Nephron (organoid): ENCODE measurements at regions not wholly inside any gene's neighbourhood (a gene's known extent, or its start where the extent isn't known, plus 50 kb on each side); places are given as distances from the start of the nearest gene placed in this dataset.

ENCODE experiments used
- H3K27ac Mint-ChIP-seq, 3 experiments: 2 replicates each; pipeline ENCODE4 v1.8.0; 2020; ENCODE audit warnings: mixed read lengths in 3 of 3, mild to moderate bottlenecking in 2 of 3, moderate library complexity in 1 of 3
- H3K27me3 Mint-ChIP-seq: 2 replicates; pipeline ENCODE4 v1.8.0; 2021; ENCODE audit warnings: low read depth, mild to moderate bottlenecking, moderate library complexity, mixed read lengths
- H3K36me3 Mint-ChIP-seq: 2 replicates; pipeline ENCODE4 v1.8.0; 2020; ENCODE audit warnings: low read depth, mixed read lengths
- H3K4me1 Mint-ChIP-seq: 2 replicates; pipeline ENCODE4 v1.8.0; 2020; ENCODE audit warnings: mixed read lengths
- H3K4me3 Mint-ChIP-seq, 3 experiments: 2 replicates each; pipeline ENCODE4 v1.8.0; 2020; ENCODE audit warnings: mild to moderate bottlenecking in 3 of 3, mixed read lengths in 3 of 3, moderate library complexity in 2 of 3
- H3K9me3 Mint-ChIP-seq: 2 replicates; pipeline ENCODE4 v1.8.0; 2020; ENCODE audit warnings: mixed read lengths
- CTCF ChIP-seq, 3 experiments: fragments of 200-600 bp; sonication (generic); IDR thresholded peaks; one replicate each; pipeline ENCODE4 v1.5.0; 2021; ENCODE audit warnings: antibody characterized with exemption in 3 of 3; ENCODE audit not compliant: unreplicated experiment in 3 of 3

- TF ChIP-seq CTCF (IDR thresholded peaks at IDR 0.05; ENCODE audit: unreplicated experiment in 3 of 3), result no peak
- no peaks in the 10 kb centered on the region for H3K36me3 Mint-ChIP-seq
- no peaks in the 10 kb centered on the region for H3K4me1 Mint-ChIP-seq
- H3K9me3 Mint-ChIP-seq, result no peaks in the 10 kb centered on the region
- no peak overlapping the region for H3K27ac Mint-ChIP-seq
- peaks cover 53% of the 10 kb centered on the region for H3K27me3 Mint-ChIP-seq
- H3K4me3 Mint-ChIP-seq, result no peak overlapping the region
Observed at GRCh38 chr21:32975811-32976431, 49.8 kb upstream of the OLIG2 start.
